ENCODE measurements at regions not wholly inside any gene's neighbourhood (a gene's known extent, or its start where the extent isn't known, plus 50 kb on each side); places are given as distances from the start of the nearest gene placed in this dataset.

- TF ChIP-seq, protein P1, sequence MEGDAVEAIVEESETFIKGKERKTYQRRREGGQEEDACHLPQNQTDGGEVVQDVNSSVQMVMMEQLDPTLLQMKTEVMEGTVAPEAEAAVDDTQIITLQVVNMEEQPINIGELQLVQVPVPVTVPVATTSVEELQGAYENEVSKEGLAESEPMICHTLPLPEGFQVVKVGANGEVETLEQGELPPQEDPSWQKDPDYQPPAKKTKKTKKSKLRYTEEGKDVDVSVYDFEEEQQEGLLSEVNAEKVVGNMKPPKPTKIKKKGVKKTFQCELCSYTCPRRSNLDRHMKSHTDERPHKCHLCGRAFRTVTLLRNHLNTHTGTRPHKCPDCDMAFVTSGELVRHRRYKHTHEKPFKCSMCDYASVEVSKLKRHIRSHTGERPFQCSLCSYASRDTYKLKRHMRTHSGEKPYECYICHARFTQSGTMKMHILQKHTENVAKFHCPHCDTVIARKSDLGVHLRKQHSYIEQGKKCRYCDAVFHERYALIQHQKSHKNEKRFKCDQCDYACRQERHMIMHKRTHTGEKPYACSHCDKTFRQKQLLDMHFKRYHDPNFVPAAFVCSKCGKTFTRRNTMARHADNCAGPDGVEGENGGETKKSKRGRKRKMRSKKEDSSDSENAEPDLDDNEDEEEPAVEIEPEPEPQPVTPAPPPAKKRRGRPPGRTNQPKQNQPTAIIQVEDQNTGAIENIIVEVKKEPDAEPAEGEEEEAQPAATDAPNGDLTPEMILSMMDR (IDR thresholded peaks at IDR 0.05) = no peak
- TF ChIP-seq POLR2A (IDR thresholded peaks at IDR 0.05) = no peak
Measured at GRCh38 chr3:110178965-110179364, 841.6 kb upstream of the DPPA4 start.
